DOHH2 (cell line): ENCODE measurements at regions not wholly inside any gene's neighbourhood (a gene's known extent, or its start where the extent isn't known, plus 50 kb on each side); places are given as distances from the start of the nearest gene placed in this dataset.

Experiments
- CTCF ChIP-seq: fragments of 200-600 bp; sonication (generic); IDR thresholded peaks from one replicate; pipeline ENCODE4 v1.5.1; 2014; ENCODE audit warnings: antibody characterized with exemption, mild to moderate bottlenecking, low read depth, low read length; ENCODE audit not compliant: poor library complexity, severe bottlenecking
- EZH2phosphoT487 ChIP-seq: fragments of 200-600 bp; sonication (generic); IDR thresholded peaks from 2 replicates; pipeline ENCODE4 v1.6.1; 2017; ENCODE audit warnings: borderline replicate concordance, mild to moderate bottlenecking, antibody characterized with exemption, low read length, moderate library complexity, mixed read lengths

GRCh38 chr6:111959766-111960165 is 86.5 kb upstream of the FYN start:
- TF ChIP-seq CTCF (no peak), EZH2phosphoT487 (no peak)
